Keratinocyte (primary cell): ENCODE measurements at regions not wholly inside any gene's neighbourhood (a gene's known extent, or its start where the extent isn't known, plus 50 kb on each side); places are given as distances from the start of the nearest gene placed in this dataset.

Experiments
- DNase-seq: peaks from one replicate; pipeline ENCODE4 v3.0.0-alpha.2; 2011; ENCODE audit warnings: low read depth, missing footprints, low spot score
- FAIRE-seq: peaks from 2 replicates; lab custom pipeline; 2011; peaks lifted over from hg19 to GRCh38; lab: Jason Lieb, UNC
- H2AFZ ChIP-seq: 2 replicates; pipeline ENCODE4 v1.6.0; 2012; ENCODE audit warnings: low read length, control low read depth, inconsistent platforms; ENCODE audit not compliant: control insufficient read depth
- H3K27ac ChIP-seq: 2 replicates; pipeline ENCODE4 v1.5.1; 2011; ENCODE audit warnings: low read length; ENCODE audit not compliant: control insufficient read depth, insufficient read depth
- H3K27me3 ChIP-seq: 3 replicates; pipeline ENCODE4 v1.6.0; 2011; ENCODE audit warnings: low read length; ENCODE audit not compliant: control insufficient read depth, insufficient read depth; ENCODE audit errors: extremely low read depth
- H3K36me3 ChIP-seq, 2 experiments: 2 replicates in 1 of 2; 3 replicates in 1 of 2; pipeline ENCODE4 v1.5.1; 2011; ENCODE audit warnings: low read length in 2 of 2, mild to moderate bottlenecking in 1 of 2; ENCODE audit not compliant: control insufficient read depth in 2 of 2, insufficient read depth in 2 of 2; ENCODE audit errors: extremely low read depth in 1 of 2
- H3K4me1 ChIP-seq: 3 replicates; pipeline ENCODE4 v1.5.1; 2011; ENCODE audit warnings: low read length; ENCODE audit not compliant: control insufficient read depth, insufficient read depth; ENCODE audit errors: extremely low read depth
- H3K4me2 ChIP-seq: 3 replicates; pipeline ENCODE4 v1.6.0; 2011; ENCODE audit warnings: low read depth, low read length; ENCODE audit not compliant: control insufficient read depth, insufficient read depth; ENCODE audit errors: extremely low read depth
- H3K4me3 ChIP-seq, 3 experiments: fragments of 200-600 bp in 1 of 3; sonication (generic) in 1 of 3; 2 replicates in 2 of 3; 3 replicates in 1 of 3; pipeline ENCODE4 v1.5.1; 2011 to 2016; ENCODE audit warnings: low read length in 3 of 3, mild to moderate bottlenecking in 3 of 3, control low read depth in 2 of 3, inconsistent platforms in 1 of 3, low read depth in 1 of 3, mixed read lengths in 1 of 3, mixed run types in 1 of 3, moderate library complexity in 1 of 3; ENCODE audit not compliant: control insufficient read depth in 2 of 3, insufficient read depth in 2 of 3; ENCODE audit errors: extremely low read depth in 1 of 3
- H3K79me2 ChIP-seq: 2 replicates; pipeline ENCODE4 v1.6.0; 2012; ENCODE audit warnings: low read length; ENCODE audit not compliant: control insufficient read depth, insufficient read depth
- H3K9ac ChIP-seq: 3 replicates; pipeline ENCODE4 v1.6.0; 2011; ENCODE audit warnings: low read length; ENCODE audit not compliant: control insufficient read depth, insufficient read depth; ENCODE audit errors: extremely low read depth
- H3K9me1 ChIP-seq: 3 replicates; pipeline ENCODE4 v1.6.0; 2011; ENCODE audit warnings: low read length; ENCODE audit not compliant: control insufficient read depth, insufficient read depth; ENCODE audit errors: extremely low read depth
- H3K9me3 ChIP-seq: 2 replicates; pipeline ENCODE4 v1.5.1; 2012; ENCODE audit warnings: low read depth, low read length; ENCODE audit not compliant: control insufficient read depth
- H4K20me1 ChIP-seq: 3 replicates; pipeline ENCODE4 v1.6.0; 2011; ENCODE audit warnings: low read length; ENCODE audit not compliant: control insufficient read depth, insufficient read depth; ENCODE audit errors: extremely low read depth
- EZH2 ChIP-seq: IDR thresholded peaks from one replicate; pipeline ENCODE4 v1.6.1; 2012; ENCODE audit warnings: inconsistent platforms, mild to moderate bottlenecking, low read length, moderate library complexity
- dilution Hi-C: fragments of 300-500 bp; cut with MboI; formaldehyde crosslinking; loops from one replicate; pipeline ENCODE4 v1.7.0; 2020; ENCODE audit warnings: low sequenced_read_pairs; ENCODE audit not compliant: extremely low pct_ligation_motif_present
- TF ChIP-seq, protein P1 (sequence below), 3 experiments: IDR thresholded peaks in 1 of 3; conservative IDR thresholded peaks in 1 of 3; optimal IDR thresholded peaks in 1 of 3; 2 replicates in 2 of 3; 3 replicates in 1 of 3; pipeline versions ENCODE3 to v1.5.1; 2011; ENCODE audit warnings: low read length in 3 of 3, mild to moderate bottlenecking in 3 of 3, moderate library complexity in 2 of 3, control low read depth in 1 of 3, inconsistent platforms in 1 of 3; ENCODE audit not compliant: insufficient read depth in 2 of 3; ENCODE audit errors: extremely low read depth in 1 of 3

- Histone ChIP-seq H3K9me1 (no peaks in the 10 kb centered on the region), H3K9me3 (no peaks in the 10 kb centered on the region), H2AFZ (no peak overlapping the region), H3K4me1 (no peaks in the 10 kb centered on the region), H3K9ac (no peak overlapping the region), H3K27me3 (no peaks in the 10 kb centered on the region), H3K4me3 (no peak overlapping the region), H3K36me3 (no peaks in the 10 kb centered on the region), H4K20me1 (no peaks in the 10 kb centered on the region), H3K79me2 (no peaks in the 10 kb centered on the region), H3K27ac (no peak overlapping the region), H3K4me2 (no peak overlapping the region)
- dilution Hi-C loops, result no loop called here
- no peak for TF ChIP-seq EZH2
- TF ChIP-seq, protein P1, sequence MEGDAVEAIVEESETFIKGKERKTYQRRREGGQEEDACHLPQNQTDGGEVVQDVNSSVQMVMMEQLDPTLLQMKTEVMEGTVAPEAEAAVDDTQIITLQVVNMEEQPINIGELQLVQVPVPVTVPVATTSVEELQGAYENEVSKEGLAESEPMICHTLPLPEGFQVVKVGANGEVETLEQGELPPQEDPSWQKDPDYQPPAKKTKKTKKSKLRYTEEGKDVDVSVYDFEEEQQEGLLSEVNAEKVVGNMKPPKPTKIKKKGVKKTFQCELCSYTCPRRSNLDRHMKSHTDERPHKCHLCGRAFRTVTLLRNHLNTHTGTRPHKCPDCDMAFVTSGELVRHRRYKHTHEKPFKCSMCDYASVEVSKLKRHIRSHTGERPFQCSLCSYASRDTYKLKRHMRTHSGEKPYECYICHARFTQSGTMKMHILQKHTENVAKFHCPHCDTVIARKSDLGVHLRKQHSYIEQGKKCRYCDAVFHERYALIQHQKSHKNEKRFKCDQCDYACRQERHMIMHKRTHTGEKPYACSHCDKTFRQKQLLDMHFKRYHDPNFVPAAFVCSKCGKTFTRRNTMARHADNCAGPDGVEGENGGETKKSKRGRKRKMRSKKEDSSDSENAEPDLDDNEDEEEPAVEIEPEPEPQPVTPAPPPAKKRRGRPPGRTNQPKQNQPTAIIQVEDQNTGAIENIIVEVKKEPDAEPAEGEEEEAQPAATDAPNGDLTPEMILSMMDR (optimal IDR thresholded peaks at IDR 0.05 in 1 of 3, IDR thresholded peaks at IDR 0.05 in 1 of 3, conservative IDR thresholded peaks at IDR 0.05 in 1 of 3; ENCODE audit: extremely low read depth in 1 of 3, insufficient read depth in 2 of 3, low read length in 3 of 3), result no peak
- FAIRE-seq, result no peak
- DNase-seq, result no peak
Measured at GRCh38 chr20:59483481-59483880, 120.9 kb upstream of the PHACTR3 start.

GRCh38 chr20:59484228-59484627 lies 120.1 kb upstream of the PHACTR3 start:
- H3K27me3 ChIP-seq, result no peaks in the 10 kb centered on the region
- no peak for FAIRE-seq
- dilution Hi-C loops, result no loop called here

More at GRCh38 chr20:59484228-59484627, 120.1 kb upstream of the PHACTR3 start:
- Histone ChIP-seq H3K4me3 (no peak overlapping the region), H3K79me2 (no peaks in the 10 kb centered on the region), H3K27ac (no peak overlapping the region), H3K36me3 (no peaks in the 10 kb centered on the region), H3K4me1 (no peaks in the 10 kb centered on the region), H2AFZ (no peak overlapping the region), H3K9ac (no peak overlapping the region), H3K9me1 (no peaks in the 10 kb centered on the region), H3K9me3 (no peaks in the 10 kb centered on the region), H3K4me2 (no peak overlapping the region), H4K20me1 (no peaks in the 10 kb centered on the region)
- TF ChIP-seq, protein P1 (optimal IDR thresholded peaks at IDR 0.05 in 1 of 3, IDR thresholded peaks at IDR 0.05 in 1 of 3, conservative IDR thresholded peaks at IDR 0.05 in 1 of 3; ENCODE audit: extremely low read depth in 1 of 3, insufficient read depth in 2 of 3, low read length in 3 of 3), result no peak
- no peak for TF ChIP-seq EZH2
- no peak for DNase-seq
